ENCODE measurements at regions not wholly inside any gene's neighbourhood (a gene's known extent, or its start where the extent isn't known, plus 50 kb on each side); places are given as distances from the start of the nearest gene placed in this dataset.
A peak's percentile ranks its signal among the peaks of the same experiment; 100 is the strongest.

DNA sequence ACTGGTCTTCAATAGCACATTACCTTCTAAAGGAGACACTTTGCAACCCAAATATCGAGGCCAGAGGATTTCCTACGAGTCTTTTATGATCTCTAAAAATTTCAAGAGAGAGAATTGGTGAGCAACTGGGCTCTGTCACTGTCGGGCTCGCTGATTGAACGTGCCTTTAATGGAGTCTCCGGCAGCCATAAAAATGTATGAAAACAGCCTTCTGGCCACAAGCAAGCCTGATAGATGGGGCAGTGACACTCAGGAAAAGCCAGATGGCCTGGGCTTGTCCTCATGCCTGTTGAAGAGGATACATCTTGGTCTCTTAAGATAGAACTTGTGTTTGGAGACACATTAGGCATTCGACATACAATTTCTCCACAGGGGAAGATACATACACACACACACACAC, 419.5 kb upstream of the PROK2 start:
- DNase-seq: no peak

DNA sequence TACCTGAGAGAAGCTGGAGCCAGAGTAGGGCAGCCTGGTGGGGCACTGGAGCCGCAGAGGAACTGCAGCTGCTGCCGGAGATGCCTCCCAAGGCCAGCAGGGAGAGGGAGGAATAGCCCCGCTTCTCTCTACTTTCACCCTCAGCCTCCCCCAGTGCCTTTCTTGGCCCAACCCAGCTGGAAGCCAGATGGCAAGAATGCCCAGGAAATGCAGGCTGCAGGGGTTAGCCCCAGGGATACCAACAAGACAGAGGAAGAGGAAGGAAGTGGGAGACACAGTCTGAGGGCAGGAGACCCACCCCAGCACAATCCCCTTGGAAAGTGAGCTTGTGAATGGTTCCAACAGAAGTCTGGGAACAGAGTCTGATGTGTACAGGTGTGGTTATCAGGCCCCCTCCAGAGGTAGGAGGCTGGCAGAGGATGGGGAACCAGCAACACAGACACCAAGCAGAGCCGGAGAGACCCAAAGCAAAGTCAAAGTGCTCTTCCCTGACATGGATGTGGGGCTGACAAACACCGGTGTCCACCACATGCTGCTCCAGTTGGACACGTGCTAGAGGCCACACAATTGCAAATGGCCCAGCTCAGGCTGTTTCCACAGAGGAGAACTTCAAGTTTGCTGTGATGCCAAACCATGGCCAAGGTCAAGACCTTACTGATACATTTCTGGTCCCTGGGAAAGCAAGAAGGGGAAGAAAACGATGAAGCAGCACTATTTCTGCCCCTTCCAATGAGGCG, 418.8 kb upstream of the PROK2 start:
- no peak for DNase-seq

DNA sequence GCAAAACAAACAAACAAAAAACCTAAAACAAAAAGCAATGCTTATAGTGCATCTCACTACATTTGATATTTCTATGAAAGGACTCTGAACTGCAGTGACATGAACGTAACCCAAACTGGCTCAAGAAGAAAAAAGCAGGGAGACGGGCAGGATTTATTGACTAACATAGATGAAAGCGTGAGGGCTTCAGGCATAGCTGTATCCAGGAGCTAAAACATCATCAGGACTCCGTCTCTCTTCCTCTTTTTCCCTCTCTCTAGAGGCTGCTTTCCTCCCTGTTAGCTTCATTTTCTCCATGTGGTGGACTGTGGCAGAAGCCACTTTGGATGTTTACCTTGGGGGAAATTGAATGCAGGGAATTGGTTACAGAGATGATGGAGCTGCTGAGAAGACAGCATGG, 418.2 kb upstream of the PROK2 start:
- DNase-seq: no peak

DNA sequence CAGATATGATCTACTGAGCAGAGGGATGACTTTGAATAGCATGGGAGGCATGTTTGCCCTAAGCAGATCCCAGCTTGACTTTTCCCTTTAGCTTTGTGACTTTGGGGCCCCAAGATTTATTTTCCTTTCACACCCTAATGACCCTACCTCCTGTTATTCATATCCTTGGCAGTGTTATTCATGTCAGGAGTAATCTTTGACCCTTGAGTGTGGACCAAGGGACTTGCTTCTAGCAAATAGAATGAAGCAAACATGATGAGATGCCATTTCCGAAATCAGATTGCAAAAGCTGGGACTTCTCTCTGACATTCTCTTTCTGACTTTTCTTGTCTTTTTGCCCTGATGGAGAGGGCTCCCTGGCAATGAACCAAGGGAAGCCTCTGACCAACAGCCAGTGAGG, 415.4 kb upstream of the PROK2 start:
- DNase-seq: no peak

DNA sequence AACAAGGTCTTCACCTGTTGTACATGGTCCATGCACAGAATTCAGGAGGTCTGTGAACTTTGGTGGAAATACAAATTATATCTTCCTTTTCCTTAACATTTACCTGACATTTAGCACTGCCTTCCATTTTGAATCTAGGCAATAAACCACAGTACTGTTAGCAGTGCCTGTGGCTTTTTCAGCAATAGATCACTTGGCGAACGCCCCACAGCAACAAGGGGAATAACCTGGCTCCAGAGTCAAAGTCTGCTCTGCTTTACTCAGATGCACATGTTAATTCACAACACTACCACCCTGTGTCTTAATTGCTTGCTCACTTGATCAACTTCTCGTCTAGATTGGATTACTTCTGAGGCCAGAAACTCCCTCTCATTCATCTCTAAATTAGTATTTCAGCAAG, 414.6 kb upstream of the PROK2 start:
- DNase-seq: no peak

DNA sequence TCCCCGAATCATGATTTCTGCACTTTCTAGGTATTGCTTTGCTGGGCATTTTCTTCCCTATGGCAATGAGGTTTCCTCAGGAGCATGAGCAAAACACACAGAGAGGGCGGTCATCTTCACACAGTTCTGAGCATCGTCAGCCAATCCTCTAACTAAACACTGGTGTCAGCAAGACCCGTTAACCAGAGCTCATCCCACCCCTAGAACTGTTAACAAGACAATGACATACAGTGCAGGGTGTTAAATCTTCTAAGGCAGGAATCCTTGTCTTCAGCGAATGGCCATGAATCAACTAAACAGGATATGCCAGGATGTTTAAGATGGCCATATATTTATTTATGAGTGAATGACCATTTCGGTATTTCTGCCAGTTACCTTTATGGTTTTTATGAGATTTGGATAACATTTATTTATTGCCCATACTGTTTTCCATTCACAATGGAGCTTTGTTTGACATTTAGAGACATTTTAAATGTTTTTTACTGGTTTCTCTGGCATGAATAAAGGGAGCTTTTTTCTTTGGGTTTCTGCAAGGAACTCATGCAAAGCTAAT, 411.5 kb upstream of the PROK2 start:
- no peak for DNase-seq

DNA sequence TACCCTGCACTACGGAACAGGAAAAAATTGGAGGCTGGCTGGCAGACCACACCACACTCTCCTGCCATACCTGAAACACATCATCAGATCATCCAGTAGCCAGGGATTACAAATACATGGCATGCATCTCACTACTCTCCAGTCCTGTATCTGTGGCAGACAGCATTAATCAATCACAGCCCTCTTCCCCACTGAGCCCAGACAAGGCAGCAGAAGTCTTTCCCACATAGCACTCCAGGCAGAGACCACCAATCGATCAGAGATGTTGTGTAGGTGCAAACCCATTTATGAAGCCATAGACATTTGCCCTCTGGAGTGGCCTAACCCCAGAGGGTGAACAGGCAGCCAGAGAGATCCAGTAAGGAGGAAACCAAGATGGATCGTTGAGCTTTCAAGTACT, 410.9 kb upstream of the PROK2 start:
- no peak for DNase-seq

DNA sequence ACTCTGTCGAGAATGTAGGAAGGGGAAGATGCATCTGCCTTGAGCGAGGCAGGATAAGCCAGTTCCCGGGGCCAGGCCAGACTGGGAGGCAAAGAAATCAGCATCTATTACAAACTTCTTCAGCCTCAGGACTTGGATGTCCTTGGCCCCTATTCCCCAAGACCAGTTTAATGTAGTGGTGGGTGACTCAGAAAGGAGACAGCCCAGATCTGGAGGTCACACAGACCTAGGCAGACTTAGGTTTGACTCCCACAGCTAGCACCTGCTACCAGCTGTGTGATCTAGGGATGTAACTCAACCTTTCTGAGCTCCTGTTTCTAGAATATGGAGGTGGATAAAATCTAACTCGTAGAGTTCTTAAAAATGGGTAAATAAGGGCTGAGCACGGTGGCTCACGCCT, 409.5 kb upstream of the PROK2 start:
- no peak for DNase-seq

DNA sequence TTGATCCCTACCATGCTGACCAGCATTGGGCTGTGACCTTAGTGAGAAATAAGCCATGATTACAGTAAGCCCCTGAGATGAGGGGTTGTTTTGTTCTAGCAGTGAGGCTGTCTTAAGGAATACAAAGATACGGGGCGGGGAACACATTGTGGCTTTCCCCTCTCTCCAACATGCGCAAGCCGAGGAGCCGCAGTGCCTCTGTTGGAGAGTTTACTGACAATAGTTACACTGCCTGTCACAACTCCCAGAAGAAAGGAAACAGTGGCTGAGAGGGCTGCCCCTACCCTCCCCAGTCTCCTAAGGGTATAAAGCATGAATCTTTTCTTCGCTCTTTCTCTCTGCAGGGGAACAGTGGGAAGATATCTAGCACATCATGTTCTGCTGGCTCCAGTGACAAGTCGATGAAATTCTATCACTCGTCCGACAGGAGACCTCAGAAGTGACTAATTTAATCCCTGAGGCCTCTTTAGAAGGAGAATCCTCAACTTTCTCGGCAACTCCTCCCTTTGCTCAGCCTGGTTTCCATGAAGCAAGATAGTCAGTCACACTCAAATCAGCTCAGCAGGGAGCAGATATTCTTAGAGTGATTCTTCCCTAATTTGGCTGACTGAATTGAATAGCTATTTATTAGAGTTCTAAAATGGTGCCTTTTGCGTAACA, 409.0 kb upstream of the PROK2 start:
- no peak for DNase-seq

DNA sequence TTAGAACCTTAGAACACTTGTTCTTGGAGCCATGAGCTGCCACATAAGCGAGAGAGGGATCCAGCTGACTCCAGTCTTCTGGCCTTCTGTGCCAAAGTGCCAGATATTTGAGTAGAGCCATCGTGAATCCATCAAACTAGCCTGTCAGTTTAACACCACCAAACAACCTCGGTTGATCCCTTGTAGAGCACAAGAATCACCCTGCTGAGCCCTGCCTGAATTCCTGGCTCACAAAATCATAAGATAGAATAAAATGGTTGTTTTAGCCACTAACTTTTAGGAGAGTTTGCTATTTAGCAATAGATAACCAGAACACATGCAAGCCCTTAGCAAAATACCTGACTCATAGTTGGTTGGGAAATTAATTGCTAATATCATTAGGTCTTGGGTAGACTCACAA, 407.6 kb upstream of the PROK2 start:
- no peak for DNase-seq

DNA sequence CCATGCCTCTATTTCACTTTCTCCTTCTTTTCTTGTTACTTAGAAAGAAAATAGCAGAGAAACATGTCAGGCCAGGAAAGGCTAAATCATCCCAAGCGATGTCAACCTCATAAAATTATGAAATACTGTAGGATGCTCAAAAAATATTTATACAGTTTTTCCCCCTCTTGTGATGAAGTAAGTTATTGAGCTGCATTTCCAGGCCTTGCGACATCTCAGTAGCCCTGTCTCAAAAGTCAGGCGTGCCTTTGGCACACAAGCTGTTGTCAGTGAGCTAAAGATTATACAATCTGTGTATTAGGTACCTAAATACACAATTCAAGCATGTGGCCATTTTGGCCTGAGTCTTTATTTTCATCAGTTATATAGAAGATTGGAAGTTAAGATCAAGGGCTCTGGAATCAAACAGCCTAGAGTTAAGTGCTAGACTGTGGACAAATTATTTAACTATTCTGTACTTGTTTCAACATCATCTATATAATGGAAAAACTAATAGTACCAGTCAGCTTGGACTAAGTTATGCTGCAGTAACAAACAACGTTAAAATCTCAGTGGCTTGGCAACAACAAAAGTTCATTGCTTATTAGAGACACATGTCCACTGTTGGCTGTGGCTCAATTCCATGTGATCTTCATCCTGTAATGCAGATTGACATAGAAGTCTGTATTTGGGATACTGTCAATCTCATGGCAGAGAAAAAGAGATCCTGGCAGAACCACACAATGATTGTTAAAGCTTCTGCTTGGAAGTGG, 406.4 kb upstream of the PROK2 start:
- peak in 1 of 3 donors; percentile 40 for DNase-seq

DNA sequence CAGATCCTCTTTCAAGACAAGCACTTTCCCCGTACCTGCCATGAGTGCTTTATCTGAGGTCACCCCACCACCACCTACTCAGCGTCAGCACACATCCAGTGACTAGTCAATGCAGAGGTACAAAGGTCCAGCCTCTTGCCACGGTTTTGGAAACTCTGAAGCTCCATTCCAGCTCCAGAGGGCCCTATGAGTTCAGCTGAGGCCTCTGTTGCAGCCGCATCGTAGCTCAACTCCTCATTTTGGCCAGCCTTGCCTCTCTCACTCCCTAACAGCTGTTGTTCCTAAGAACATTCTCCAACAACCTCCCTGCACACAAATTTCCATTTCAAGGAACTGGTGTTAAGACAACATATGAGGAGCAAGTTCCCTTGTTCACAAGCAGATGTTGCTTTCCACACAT, 405.1 kb upstream of the PROK2 start:
- peak in 1 of 3 donors; percentile 76 for DNase-seq

DNA sequence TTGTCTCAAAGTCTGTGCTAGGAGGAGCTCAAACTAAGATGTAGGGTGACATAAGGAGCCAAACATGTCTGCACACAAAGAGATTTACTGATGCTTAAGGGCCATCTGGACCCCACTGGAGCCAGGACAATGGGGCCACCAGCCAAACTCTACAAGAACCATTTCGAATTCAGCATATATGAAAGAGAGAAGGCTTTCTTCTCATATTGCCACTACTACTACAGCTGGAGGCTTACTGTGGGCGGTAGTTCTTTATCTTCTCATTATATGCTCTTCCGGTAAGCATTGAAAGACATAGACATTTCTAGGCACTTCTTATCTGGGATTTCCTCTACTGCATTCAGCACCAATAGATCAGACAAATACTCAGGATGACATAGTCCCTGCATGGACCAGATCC, 404.4 kb upstream of the PROK2 start:
- peak in 1 of 3 donors; percentile 78 for DNase-seq

DNA sequence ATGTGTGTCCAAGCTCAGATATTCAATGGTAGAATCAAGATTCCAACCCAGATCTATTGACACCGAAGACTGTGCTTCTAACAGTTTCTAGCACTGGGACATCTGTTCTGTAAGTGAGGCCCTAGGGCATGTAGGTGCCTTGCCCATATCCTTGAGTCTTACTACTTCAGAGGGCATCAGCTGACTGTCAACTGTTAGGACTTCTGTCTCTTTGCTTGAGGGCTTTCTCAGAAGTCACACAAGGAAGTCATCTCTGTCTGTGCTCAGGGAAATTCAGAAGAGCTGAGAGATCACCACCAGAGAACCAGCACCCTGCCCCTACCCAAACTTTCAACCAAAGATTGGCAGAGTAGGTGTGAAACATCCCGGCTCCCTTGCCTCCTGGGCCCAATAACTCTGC, 403.6 kb upstream of the PROK2 start:
- no peak for DNase-seq

DNA sequence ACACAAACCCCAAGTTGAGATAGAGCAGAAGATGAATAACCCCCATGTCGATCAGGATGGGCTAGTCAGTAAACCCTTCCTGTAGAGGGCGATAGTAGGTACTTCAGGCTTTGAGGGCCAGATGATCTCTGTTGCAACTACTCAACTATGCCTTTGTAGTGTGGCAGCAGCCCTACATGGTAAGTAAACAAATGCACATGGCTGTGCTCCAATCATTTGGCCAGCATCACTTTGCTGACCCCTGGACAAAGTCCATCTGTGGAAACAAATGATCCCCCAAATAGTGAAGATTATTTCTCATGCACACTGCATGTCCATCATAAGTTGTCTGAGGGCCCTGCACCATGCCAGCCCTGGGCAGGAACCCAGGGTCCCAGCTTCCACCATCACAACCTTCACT, 402.2 kb upstream of the PROK2 start:
- no peak for DNase-seq

DNA sequence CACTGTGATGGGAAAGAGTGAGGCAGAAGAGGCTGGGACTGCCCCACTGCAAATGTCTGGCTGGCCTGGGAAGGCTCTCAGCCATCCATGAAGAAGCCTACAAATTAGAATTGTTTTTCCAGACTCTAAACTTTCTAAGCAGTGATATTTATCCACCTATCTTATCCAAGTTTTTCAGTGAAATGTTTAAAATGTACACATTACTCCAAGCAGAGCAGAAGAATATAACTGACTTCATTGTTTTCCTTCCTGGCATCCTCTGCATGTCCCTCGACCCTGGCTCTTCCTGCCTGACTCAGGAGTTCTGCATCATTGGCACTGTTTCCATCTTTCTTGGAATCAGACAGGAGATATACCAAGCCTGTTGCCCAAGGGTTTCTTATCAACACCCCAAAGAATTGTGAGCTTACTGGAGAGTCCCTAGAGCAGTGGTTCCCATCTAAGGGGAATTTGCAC, 401.5 kb upstream of the PROK2 start:
- peak in 1 of 3 donors; percentile 56 for DNase-seq

DNA sequence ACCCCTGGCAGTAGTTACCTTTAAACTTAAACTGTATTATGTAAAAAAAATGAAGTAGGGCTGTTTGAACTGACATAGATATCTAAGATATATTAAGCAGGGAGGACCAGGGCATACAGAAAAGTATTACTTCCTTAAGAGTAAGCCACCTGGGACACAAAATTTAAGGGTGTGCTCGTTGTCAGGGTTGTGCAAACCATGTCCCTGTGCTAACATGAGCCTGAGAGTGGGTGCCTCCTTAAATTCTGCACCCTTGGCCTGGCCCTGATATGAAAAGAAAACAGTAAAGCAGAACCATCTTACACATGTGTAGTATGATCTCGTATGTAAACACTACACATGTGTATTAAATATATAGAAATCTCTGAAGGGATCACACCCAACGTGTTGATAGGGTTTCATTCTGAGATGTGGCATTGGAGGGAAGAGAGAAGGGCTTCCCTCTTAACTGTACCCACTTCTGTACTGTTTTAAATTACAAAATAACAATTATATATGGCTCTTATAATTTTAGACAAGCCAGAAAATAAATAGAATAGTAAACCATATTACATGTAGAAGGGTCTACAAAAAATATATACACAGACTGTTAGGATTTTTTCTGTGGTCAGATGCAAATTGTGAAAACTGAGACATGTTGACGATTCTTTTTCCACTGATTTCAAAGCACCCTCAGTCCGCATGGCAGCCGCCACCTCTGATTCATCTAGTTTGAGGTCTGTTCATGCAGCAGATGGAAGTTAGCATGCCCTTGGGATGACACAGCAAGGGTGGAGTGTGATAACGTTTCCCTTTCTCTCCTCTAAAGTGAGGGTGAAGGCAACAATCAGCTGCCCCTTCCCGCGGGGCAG, 400.8 kb upstream of the PROK2 start:
- DNase-seq: peak in 1 of 3 donors; percentile 62

DNA sequence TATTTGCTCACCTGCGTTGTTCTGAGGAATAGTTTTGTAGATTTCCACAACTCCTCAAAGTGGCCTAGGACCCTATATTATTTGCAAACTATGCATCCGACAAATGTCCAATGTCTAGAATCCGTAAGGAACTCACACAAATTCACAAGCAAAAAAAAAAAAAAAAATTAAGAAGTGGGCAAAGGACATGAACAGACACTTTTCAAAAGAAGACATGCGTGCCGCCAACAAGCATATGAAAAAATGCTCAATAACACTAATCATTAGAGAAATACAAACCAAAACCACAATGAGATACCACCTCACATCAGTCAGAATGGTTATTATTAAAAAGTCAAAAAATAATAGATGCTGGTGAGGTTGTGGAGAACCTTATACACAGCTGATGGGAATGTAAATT, 398.5 kb upstream of the PROK2 start:
- no peak for DNase-seq

DNA sequence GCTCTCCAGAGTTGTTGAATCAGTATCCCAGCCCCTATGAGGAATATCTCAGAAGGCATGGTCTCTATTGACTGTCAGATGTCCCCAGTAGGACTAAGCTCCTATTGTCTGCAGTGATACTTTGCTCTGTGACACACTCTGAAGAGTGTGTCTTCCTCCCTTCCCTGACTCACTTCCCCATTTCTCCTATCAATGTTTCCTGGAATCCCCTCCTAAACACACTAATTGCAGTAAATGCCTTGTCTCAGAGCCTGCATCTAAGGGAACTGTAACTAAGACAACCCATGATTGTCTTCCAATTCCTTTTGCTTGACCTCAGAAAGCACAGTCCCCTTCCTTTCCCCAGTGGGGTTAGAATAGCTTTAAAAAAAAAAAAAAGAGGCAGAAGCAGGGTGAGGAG, 397.3 kb upstream of the PROK2 start:
- DNase-seq: peak in 1 of 3 donors; percentile 32

DNA sequence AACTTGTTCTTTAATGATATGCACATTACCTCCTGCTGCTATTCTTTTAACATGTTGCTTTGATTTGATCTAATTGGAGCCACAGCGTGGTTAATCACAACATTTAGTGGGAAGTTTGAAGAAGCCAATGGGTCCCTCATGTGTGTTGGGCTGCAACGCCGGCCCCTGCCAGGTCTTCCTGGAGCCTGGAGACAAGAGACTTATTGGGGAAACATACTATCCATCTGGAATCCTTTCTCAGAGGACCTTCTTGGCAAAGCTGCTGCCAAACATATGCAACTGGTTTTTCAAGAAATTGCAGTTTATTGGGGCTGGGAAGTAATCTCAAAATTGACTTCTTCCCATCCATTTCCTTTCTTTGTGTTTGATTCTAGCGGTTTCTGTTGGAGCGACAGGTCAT, 396.3 kb upstream of the PROK2 start:
- peak in 2 of 3 donors; percentile 58 to 79 for DNase-seq

DNA sequence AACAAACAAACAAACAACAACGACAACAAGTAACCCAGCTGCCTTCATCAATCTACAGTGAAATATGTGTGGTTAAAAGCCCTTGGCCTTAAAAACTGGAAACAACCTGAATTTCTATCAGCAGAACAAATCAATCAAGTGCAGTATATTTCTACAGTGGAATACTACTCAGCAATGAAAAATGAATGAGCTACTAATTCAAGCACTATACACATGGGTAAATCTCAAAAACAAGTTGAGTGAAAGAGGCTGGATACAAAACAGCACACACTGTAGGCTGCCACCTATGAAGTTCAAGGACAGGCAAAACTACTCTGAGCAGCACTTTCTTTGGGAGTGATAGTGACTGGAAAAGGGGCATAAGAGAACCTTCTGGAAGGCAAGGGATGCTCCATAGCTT, 395.5 kb upstream of the PROK2 start:
- no peak for DNase-seq

DNA sequence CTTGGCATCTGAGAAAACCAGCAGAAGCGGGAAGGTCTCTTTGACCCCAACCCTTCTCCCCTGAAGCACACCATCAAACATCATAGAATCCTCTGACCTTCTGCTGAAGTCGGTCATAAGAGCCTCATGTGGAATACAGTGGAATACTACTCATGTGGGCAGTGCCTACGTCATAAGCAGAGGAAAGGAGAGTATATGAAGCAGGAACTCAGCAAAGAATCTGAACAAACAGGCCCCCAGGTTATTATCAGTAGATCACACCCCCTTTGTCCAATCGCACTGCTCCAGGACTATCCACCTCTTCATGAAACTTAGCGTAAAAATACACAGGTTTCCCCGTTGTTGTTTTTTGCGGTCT, 394.1 kb upstream of the PROK2 start:
- DNase-seq: no peak

Measured in muscle of back (tissue), 3 donors.